Adrenal gland (tissue), 9 donors: ENCODE measurements at regions not wholly inside any gene's neighbourhood (a gene's known extent, or its start where the extent isn't known, plus 50 kb on each side); places are given as distances from the start of the nearest gene placed in this dataset.

Experiments used
- DNase-seq, 7 donors: peaks; one replicate each; pipeline ENCODE4 v3.0.0-alpha.2; 2019 to 2020
- H3K27ac ChIP-seq, 5 donors: fragments of 200-600 bp; sonication (generic) in 4 of 5; 1 replicate in 3 of 5; 2 replicates in 2 of 5; pipeline versions ENCODE4 v1.5.1 to v1.8.0; 2016 to 2020; ENCODE audit warnings: mild to moderate bottlenecking in 1 of 5
- H3K27me3 ChIP-seq: fragments of 200-600 bp; 2 replicates; pipeline ENCODE4 v1.8.0; 2021
- H3K36me3 ChIP-seq, 2 donors: fragments of 200-600 bp; replicated peaks in 1 of 2; 1 replicate in 1 of 2; 2 replicates in 1 of 2; pipeline versions ENCODE4 v1.5.1 to v1.8.0; 2018 to 2022
- H3K4me1 ChIP-seq, 2 donors: fragments of 200-600 bp; replicated peaks in 1 of 2; 1 replicate in 1 of 2; 2 replicates in 1 of 2; pipeline versions ENCODE4 v1.5.1 to v1.8.0; 2018 to 2021
- H3K4me3 ChIP-seq, 4 donors: fragments of 200-600 bp; sonication (generic) in 3 of 4; one replicate each; pipeline ENCODE4 v1.5.1; 2016 to 2018
- H3K9me3 ChIP-seq, 3 donors: fragments of 200-600 bp; sonication (generic) in 1 of 3; replicated peaks in 1 of 3; 1 replicate in 2 of 3; 2 replicates in 1 of 3; pipeline versions ENCODE4 v1.5.1 to v1.8.0; 2016 to 2021
- POLR2A ChIP-seq, 2 donors: fragments of 450-650 bp; IDR thresholded peaks; one replicate each; pipeline ENCODE4 v1.6.1; 2017; ENCODE audit warnings: antibody characterized with exemption in 2 of 2, mild to moderate bottlenecking in 2 of 2, moderate library complexity in 1 of 2
- WGBS, 4 donors: extraction: QIAGEN DNeasy Blood & Tissue Kit in 2 of 4; methylation state at CpG; one replicate each; pipeline versions ENCODE4 v1.1.5 to v1.1.7; 2013 to 2017; 5-methylcytosine and 5-hydroxymethylcytosine counted together
- intact Hi-C, 2 donors: fragments of 100-400 bp; cut with DNase I; formaldehyde crosslinking; loops; one replicate each; pipeline versions ENCODE4 v1.14.1 to v1.15.0; 2022 to 2023
- TF ChIP-seq, protein P1 (sequence below), 6 experiments: fragments of 450-650 bp in 4 of 6; fragments of 200-600 bp in 2 of 6; sonication (generic) in 1 of 6; IDR thresholded peaks; 1 replicate in 5 of 6; 2 replicates in 1 of 6; pipeline versions ENCODE4 v1.5.1 to v1.8.0; 2016 to 2021; ENCODE audit warnings: antibody characterized with exemption in 6 of 6, mild to moderate bottlenecking in 2 of 6, moderate library complexity in 1 of 6
- donor health status: healthy with polysubstance abuse.
- donor health status: Bipolar disorder and iron deficiency.
- donor health status: DM: yes; HTN: yes; CAD: no.
- donor health status: DM: no; HTN: no; CAD: no.
- donor health status: DM: no; HTN: no; CAD: no.

- Histone ChIP-seq H3K27me3 (no peaks in the 10 kb centered on the region), H3K27ac (peak overlapping the region; percentile 66 to 86 (median 81)), H3K9me3 (no peaks in the 10 kb centered on the region), H3K4me1 (peaks cover 25 to 44% of the 10 kb centered on the region in 2 donors), H3K36me3 (no peaks in the 10 kb centered on the region), H3K4me3 (peak overlapping the region in 2 of 4 donors; percentile 37 to 67)
- intact Hi-C loops, result loop anchor here (5.0 to 10.0 kb wide), 2 partner anchors 54 to 109 kb away; partner anchors contain the start of gene ARF6 (in 2 of the 2)
- peak; percentile 49 to 79 for TF ChIP-seq POLR2A (IDR thresholded peaks at IDR 0.05)
- TF ChIP-seq, protein P1, sequence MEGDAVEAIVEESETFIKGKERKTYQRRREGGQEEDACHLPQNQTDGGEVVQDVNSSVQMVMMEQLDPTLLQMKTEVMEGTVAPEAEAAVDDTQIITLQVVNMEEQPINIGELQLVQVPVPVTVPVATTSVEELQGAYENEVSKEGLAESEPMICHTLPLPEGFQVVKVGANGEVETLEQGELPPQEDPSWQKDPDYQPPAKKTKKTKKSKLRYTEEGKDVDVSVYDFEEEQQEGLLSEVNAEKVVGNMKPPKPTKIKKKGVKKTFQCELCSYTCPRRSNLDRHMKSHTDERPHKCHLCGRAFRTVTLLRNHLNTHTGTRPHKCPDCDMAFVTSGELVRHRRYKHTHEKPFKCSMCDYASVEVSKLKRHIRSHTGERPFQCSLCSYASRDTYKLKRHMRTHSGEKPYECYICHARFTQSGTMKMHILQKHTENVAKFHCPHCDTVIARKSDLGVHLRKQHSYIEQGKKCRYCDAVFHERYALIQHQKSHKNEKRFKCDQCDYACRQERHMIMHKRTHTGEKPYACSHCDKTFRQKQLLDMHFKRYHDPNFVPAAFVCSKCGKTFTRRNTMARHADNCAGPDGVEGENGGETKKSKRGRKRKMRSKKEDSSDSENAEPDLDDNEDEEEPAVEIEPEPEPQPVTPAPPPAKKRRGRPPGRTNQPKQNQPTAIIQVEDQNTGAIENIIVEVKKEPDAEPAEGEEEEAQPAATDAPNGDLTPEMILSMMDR (IDR thresholded peaks at IDR 0.05), result peak in 4 of 6 experiments; percentile 5 to 35 (median 32)
- WGBS, 4 donors, result 3 to 6% (median 4%) methylated on average over 24 to 54 of the region's 54 CpGs
- peak; percentile 75 to 87 (median 82) for DNase-seq
Observed at GRCh38 chr14:50003213-50004021, 110.5 kb downstream of the ARF6 start.

DNA sequence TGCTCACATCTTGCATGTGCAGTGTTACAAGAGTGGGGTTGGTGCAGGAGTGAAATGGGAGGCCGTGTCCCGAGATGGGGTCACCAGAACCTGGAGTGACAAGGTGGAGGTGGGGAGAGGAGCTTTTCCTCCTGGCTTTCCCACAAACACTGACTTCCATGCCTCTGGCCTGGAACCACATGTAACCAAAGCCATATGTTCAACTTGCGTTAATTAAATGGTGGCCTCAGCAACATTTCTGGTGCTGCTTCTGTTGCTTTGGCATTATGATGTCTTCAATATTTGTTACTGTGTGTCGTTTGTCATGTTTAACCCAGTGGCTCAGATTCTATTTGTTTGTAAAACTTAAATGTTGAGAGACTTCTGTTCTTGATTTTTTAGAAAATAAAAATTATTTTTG is 110.2 kb downstream of the VCPKMT start:
- DNase-seq, result no peak
- no peak for TF ChIP-seq POLR2A (IDR thresholded peaks at IDR 0.05)
- TF ChIP-seq, protein P1 (IDR thresholded peaks at IDR 0.05), result no peak
- H3K9me3 ChIP-seq, result no peaks in the 10 kb centered on the region
- no peak overlapping the region for H3K4me3 ChIP-seq
- intact Hi-C loops, result loop anchor here (10.0 kb wide), 1 partner anchor 111 kb away; the partner anchor contains the start of gene ARF6 (in 2 of the 2)
- no peak overlapping the region for H3K27ac ChIP-seq
- peaks cover 3 to 19% of the 10 kb centered on the region in 2 donors for H3K4me1 ChIP-seq
- no peaks in the 10 kb centered on the region for H3K27me3 ChIP-seq
- H3K36me3 ChIP-seq, result no peaks in the 10 kb centered on the region
- 87 to 92% (median 91%) methylated on average over 4 of the region's 4 CpGs for WGBS, 4 donors

GRCh38 chr14:50007123-50007903 is 109.1 kb downstream of the VCPKMT start:
- Histone ChIP-seq H3K4me1 (peaks cover 3 to 14% of the 10 kb centered on the region in 2 donors), H3K9me3 (no peaks in the 10 kb centered on the region), H3K36me3 (no peaks in the 10 kb centered on the region), H3K27me3 (no peaks in the 10 kb centered on the region), H3K27ac (no peak overlapping the region), H3K4me3 (no peak overlapping the region)
- TF ChIP-seq, protein P1 (IDR thresholded peaks at IDR 0.05), result no peak
- TF ChIP-seq POLR2A (IDR thresholded peaks at IDR 0.05), result no peak
- no peak for DNase-seq
- intact Hi-C loops, result loop anchor here (10.0 kb wide), 1 partner anchor 113 kb away; the partner anchor contains the start of gene ARF6 (in 2 of the 2)
- whole genome bisulfite sequencing, 4 donors, result 67 to 88% (median 84%) methylated on average over 7 to 9 of the region's 9 CpGs

DNA sequence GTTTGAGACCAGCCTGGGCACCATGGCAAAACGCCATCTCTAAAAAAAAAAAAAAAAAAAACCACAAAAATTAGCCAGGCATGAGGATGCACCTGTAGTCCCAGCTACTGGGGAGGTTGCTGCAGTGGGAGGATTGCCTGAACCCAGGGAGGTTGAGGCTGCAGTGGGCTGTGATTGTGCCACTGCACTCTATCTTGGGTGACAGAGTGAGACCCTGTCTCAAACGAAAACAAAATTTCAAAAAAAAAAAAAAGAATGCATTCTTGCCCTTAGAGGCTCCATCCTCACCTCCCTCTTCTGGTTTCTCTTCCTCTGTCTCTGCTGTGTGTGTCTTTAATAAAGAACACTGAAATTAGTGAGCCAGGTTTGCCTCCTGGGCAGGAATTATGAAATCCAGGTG is 107.8 kb downstream of the VCPKMT start:
- no peak overlapping the region for H3K4me3 ChIP-seq
- DNase-seq, result no peak
- no peak for TF ChIP-seq POLR2A (IDR thresholded peaks at IDR 0.05)
- TF ChIP-seq, protein P1 (IDR thresholded peaks at IDR 0.05), result no peak
- no peaks in the 10 kb centered on the region for H3K9me3 ChIP-seq
- no peaks in the 10 kb centered on the region for H3K27me3 ChIP-seq
- no peaks in the 10 kb centered on the region for H3K36me3 ChIP-seq
- no peak overlapping the region for H3K27ac ChIP-seq
- H3K4me1 ChIP-seq, result peaks cover 3 to 6% of the 10 kb centered on the region in 2 donors
- WGBS, 4 donors, result 31 to 75% (median 59%) methylated on average over 2 of the region's 2 CpGs
- intact Hi-C loops, result loop anchor here (10.0 kb wide), 1 partner anchor 114 kb away; the partner anchor contains the start of gene ARF6 (in 2 of the 2)
